Transverse colon (tissue), 4 donors: ENCODE measurements at regions not wholly inside any gene's neighbourhood (a gene's known extent, or its start where the extent isn't known, plus 50 kb on each side); places are given as distances from the start of the nearest gene placed in this dataset.

ENCODE experiments used
- CTCF ChIP-seq, 5 experiments: fragments of 200-600 bp in 3 of 5; fragments of 450-650 bp in 2 of 5; sonication (generic) in 3 of 5; IDR thresholded peaks; 1 replicate in 2 of 5; 2 replicates in 3 of 5; pipeline ENCODE4 v1.5.1; 2016 to 2017; ENCODE audit warnings: antibody characterized with exemption in 5 of 5, inconsistent platforms in 3 of 5, mild to moderate bottlenecking in 2 of 5, moderate library complexity in 1 of 5
- EP300 ChIP-seq: sonication (generic); formaldehyde crosslinking; IDR thresholded peaks from one replicate; pipeline ENCODE4 v1.6.1; 2017; ENCODE audit warnings: antibody characterized with exemption, low read depth
- POLR2A ChIP-seq: fragments of 450-650 bp; IDR thresholded peaks from one replicate; pipeline ENCODE4 v1.6.1; 2016; ENCODE audit warnings: antibody characterized with exemption, mild to moderate bottlenecking, moderate library complexity
- POLR2AphosphoS5 ChIP-seq, 3 donors: sonication (generic); formaldehyde crosslinking; IDR thresholded peaks; one replicate each; pipeline ENCODE4 v1.6.1; 2016; ENCODE audit warnings: antibody characterized with exemption in 3 of 3

GRCh38 chr13:22055259-22055658 lies 384.4 kb downstream of the FGF9 start:
- TF ChIP-seq CTCF (IDR thresholded peaks at IDR 0.05) (no peak), POLR2A (no peak), POLR2AphosphoS5 (IDR thresholded peaks at IDR 0.05) (no peak), EP300 (no peak)
